SK-N-SH treated with all-trans-retinoic acid at 6 μM for 48 hours (cell line): ENCODE measurements at regions not wholly inside any gene's neighbourhood (a gene's known extent, or its start where the extent isn't known, plus 50 kb on each side); places are given as distances from the start of the nearest gene placed in this dataset.

Source experiments
- ZFP3 ChIP-seq: fragments of 250-450 bp; sonication (Bioruptor Pico); IDR thresholded peaks from 2 replicates; pipeline ENCODE4 v1.5.0; 2020; ENCODE audit warnings: mild to moderate bottlenecking, moderate library complexity
- ZNF565 ChIP-seq: fragments of 450-650 bp; formaldehyde crosslinking; conservative IDR thresholded peaks from 2 replicates; pipeline ENCODE4 v1.5.0; 2020; ENCODE audit warnings: low read depth, mild to moderate bottlenecking, moderate library complexity

- no peak for TF ChIP-seq ZNF565 (CRISPR knock-in tag)
- no peak for TF ChIP-seq ZFP3
Measured at GRCh38 chr4:170229006-170229405, 139.2 kb upstream of the AADAT start.
